ENCODE measurements at regions not wholly inside any gene's neighbourhood (a gene's known extent, or its start where the extent isn't known, plus 50 kb on each side); places are given as distances from the start of the nearest gene placed in this dataset.

DNA sequence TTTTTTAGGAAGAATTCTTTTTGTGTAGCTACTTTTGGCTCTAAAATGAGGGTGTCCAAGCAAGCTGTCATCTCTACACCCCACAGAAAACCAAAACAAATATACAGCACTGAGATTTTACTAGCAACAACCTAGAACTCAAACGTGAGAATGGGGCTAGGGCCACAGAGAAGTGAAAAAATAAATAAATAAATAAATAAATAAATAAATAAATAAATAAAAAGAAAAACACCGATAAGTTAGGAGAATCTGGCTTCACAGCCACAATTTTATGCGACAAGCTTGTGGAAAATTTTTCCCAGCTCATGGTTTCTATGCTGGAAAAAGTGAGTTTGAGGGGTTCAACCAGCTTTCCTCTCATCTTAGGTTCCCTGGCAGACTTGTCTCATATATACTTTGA lies 324.6 kb upstream of the TACR3 start:
- no peak for TF ChIP-seq CTCF (conservative IDR thresholded peaks at IDR 0.05; ENCODE audit: low read length)
- DNase-seq (ENCODE audit: low read depth), result no peak

DNA sequence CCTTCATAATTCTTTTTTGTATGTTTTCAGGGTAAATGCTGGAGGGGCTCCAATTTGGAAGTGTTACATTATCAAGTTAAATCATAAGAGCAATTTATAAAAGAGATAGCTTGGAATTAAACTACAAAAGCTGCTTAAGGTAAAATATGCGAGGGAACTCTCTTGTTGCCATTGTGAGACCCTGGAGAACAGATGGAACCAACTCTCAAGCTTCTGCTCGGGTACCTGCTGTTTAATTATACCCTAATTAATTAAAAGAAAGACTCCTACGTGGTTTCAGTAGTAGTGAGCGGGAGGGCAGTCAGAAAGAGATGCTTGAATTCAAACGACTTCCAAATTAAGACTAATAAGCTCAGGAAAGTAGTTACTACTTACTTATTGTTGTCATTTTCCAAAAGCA lies 313.1 kb upstream of the TACR3 start:
- DNase-seq (ENCODE audit: low read depth), result no peak
- H3K4me3 ChIP-seq (ENCODE audit: low read length), result no peak overlapping the region
- TF ChIP-seq CTCF (conservative IDR thresholded peaks at IDR 0.05; ENCODE audit: low read length), result no peak

More for the DNA sequence above, 324.6 kb upstream of the TACR3 start:
- no peak overlapping the region for H3K4me3 ChIP-seq (ENCODE audit: low read length)

DNA sequence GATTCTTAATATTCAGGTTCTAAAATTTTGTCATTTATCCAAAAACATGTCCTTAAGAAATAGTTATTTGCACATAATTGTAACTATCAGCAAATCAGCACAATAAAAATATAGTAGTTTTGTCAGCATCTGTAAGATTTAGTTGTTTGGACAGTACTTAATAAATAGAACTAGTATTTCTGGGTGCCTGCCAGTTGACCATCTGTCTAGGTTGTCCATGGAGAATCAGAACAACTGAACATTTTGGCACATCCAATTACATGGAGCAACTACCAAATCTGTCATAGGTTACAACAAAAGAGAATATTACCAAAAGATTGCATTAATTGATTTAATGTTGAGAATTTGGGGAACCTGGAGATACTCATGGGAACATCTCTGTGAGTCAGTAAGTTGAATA lies 305.5 kb upstream of the TACR3 start:
- H3K4me3 ChIP-seq (ENCODE audit: low read length), result no peak overlapping the region
- TF ChIP-seq CTCF (conservative IDR thresholded peaks at IDR 0.05; ENCODE audit: low read length), result no peak
- DNase-seq (ENCODE audit: low read depth), result no peak

DNA sequence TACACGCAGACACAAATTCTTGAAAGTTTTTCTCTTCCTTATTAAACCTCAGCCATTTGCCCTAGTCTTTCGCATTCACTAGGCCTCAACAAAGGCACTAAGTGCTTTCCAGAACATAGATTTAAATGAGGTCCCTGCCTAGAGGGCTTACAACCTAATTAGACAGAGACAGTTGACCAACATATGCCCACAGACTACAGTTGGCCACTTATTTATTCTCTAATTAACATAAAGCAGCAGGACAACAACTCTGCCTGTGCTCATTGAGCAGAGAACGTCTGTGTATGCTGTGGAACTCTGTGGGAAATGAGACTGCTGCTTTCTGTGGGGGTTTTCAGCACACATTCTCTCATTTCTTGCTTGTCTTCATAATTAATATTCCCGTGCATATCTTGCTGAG lies 303.0 kb upstream of the TACR3 start:
- DNase-seq (ENCODE audit: low read depth), result no peak
- no peak for TF ChIP-seq CTCF (conservative IDR thresholded peaks at IDR 0.05; ENCODE audit: low read length)
- no peak overlapping the region for H3K4me3 ChIP-seq (ENCODE audit: low read length)

DNA sequence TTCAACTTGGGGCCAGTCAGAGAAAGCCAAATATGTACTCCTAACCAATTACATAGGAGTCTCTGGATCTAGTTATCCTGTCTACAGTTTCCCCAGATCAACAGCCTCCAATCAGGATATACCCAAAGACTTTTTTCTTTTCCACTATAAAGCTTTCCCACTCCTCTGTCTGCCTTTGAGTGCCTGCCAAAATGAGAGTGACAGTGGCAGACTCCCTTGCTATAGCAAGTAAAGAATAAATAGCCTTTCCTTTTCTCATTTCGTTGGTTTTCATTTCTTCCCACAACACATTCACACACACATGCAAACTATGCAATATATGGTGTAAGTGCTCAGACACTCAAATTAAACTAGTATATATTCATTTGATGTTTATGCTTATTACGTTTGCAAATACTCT lies 302.4 kb upstream of the TACR3 start:
- H3K4me3 ChIP-seq (ENCODE audit: low read length), result no peak overlapping the region
- no peak for DNase-seq (ENCODE audit: low read depth)
- TF ChIP-seq CTCF (conservative IDR thresholded peaks at IDR 0.05; ENCODE audit: low read length), result no peak

DNA sequence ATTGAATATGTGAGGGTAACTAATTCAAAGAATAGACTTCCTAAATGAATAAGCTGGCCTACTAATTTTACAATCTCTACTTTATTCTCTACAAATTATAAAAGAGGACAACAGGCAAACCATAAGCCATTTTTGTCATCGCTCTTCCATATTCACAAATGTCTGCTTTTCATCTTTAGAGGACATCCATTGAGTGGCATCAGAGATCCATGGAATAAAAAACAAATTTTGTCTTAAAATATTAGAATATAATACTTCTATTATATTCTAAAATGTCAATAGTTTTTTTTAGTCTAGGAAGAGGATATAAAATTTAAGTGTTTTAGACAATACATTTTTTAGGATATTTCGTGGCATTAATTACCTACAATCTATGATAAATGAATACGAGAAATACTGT lies 300.9 kb upstream of the TACR3 start:
- no peak for TF ChIP-seq CTCF (conservative IDR thresholded peaks at IDR 0.05; ENCODE audit: low read length)
- DNase-seq (ENCODE audit: low read depth), result no peak
- H3K4me3 ChIP-seq (ENCODE audit: low read length), result no peak overlapping the region

- no peak for TF ChIP-seq CTCF (conservative IDR thresholded peaks at IDR 0.05; ENCODE audit: low read length)
- H3K4me3 ChIP-seq (ENCODE audit: low read length), result no peak overlapping the region
- DNase-seq (ENCODE audit: low read depth), result no peak
Measured at GRCh38 chr4:104017213-104017612, 297.4 kb upstream of the TACR3 start.
